Stimulated activated CD4-positive, alpha-beta T cell treated with anti-CD3 and anti-CD28 coated beads, Interleukin-12 subunit alpha, Interleukin-12 subunit beta, amount 100 ng/mL, for 24 hours (primary cell): ENCODE measurements at regions not wholly inside any gene's neighbourhood (a gene's known extent, or its start where the extent isn't known, plus 50 kb on each side); places are given as distances from the start of the nearest gene placed in this dataset.

ENCODE experiments used
- DNase-seq, 2 experiments: peaks; one replicate each; pipeline ENCODE4 v3.0.0-alpha.2; 2020; ENCODE audit warnings: low read depth in 2 of 2

DNA sequence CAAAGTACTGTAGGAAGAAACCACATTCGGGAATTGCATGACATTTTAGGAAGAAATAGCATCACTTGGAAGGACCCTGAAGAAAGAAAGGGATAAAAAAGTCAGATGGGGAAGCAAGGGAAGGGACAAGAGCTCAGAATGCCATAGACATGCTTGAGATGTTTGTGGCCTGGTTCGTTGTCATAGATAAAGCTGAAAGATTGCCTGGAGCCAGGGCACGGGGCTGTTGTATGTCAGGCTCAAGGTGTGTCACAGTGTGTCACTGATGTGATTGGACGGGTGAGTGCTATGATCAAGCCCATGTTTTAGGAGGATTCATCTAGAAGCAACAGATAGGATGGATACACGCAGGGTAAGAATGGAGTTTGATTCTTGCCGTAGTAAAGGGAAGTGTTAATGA is 216.2 kb upstream of the SOX4 start:
- no peak for DNase-seq

DNA sequence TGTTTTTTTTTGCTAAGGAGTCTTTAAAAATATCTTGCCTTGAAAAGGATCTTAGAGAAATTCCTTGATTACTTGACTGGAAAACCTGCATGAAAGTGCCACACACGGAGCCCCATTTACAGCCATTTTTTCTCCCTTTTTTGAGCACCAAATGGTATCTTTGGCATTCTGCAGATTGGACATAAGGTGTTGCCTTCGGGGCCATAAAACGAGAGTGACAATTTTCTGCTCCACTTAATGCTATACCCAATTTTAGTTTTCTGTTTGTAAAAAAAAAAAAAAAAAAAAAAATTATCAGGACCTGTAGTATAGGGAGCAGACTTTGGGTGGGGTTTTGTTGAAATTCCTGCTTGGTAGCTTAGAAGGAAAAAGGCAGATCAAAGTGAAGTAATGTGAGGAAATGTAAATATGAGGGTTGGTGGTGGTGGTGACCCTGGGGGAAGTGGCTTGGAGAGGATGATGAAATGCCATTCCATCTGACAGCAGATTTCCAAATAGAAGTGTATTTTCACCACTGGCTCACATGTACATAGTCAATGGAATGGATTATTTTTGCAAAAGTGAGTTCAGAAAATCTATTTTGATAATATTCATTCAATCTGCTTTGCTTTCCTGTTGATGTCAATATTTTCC is 212.1 kb upstream of the SOX4 start:
- DNase-seq, result no peak

DNA sequence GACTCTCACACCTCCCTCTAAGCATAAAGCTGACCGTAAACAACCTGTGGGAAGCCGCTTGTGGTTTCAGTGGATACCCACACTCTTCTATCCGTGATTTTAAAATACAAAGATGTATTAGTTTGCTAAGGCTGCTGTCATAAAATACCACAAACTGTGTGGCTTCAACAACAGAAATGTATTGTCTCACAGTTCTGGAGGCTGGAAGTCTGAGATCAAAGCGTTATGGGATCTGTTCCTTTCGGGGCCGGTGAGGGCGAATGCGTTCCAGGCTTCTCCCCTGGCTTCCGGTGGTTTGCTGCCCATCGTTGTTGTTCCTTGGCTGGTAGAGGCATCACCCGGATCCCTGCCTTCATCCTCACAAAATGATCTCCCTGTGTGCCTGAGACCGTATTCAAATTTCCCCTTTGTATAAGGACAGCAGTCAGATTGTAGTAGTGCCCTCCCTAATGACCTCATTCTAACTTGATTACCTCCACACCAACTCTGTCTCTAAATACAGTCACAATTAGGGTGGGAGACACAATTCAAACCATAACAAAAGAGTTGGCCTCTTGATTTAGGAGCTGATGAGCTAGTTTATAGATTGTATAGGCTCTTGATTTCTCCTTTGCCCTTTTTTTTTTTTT is 210.6 kb upstream of the SOX4 start:
- no peak for DNase-seq

DNA sequence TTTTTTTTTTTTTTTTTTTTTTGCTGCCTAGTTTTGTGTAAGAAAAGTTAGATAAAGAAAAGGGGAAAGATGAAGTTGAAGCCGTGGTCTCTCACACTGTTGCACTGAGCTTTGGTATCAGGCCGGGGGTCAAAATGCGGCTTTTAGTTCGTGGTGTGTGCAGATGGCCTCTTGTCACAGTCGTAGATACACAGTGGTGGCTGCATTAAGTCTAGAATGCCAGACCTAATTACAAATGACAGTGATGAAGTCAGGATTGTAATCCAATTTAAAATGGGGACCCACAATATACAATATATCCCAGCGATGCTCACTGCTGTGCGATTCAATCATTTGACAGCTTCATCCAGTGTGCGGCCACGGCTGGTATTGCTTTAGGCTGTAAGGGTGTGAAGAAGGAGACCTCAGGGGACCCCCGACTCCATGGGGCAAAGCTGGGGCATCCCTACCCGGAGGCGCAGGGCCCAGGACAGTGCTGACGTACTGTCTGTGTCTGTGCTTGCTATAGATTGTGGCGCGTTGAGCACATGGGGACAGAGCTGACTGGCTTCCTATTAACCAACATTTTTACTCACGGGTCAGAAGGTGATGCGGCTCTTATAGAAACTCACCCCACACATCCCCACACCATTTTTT is 210.0 kb upstream of the SOX4 start:
- DNase-seq, result no peak

DNA sequence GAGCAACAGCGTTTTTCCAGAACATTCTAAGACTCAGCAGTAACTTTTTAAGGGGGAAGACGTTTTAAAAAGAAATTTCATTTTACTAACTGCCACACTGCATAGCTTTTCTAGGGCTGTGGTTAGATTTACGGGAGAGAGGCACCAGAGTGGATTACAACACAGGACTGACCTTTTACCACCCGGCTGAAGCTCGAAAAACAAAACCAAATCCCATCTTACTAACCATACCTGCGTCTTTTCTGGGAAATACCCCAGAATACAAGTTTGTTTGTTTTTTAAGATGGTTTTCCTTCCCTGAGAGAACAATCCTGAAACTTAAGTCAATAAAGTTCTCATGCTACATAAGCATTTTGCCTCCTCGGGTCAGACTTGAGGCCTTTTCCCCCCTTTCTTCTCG is 209.3 kb upstream of the SOX4 start:
- no peak for DNase-seq

DNA sequence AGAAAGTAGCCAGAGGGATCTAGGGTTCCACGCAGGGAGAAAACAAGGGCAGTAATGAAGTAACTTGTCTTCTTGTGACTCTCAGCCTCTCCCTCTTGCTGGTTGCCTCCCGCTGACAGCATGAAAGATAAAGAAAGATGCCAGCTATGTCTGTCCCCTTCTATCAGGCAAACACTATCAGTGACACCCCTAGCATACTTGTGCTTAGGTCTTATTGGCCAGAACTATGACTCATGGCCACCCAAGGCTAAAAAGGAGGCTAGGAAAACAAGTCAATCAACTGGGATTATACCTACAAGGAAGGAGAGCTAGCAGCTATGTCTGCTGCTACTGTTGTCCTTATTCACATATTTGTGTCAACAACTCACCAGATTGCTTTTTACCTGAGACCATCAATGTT is 206.8 kb upstream of the SOX4 start:
- no peak for DNase-seq

DNA sequence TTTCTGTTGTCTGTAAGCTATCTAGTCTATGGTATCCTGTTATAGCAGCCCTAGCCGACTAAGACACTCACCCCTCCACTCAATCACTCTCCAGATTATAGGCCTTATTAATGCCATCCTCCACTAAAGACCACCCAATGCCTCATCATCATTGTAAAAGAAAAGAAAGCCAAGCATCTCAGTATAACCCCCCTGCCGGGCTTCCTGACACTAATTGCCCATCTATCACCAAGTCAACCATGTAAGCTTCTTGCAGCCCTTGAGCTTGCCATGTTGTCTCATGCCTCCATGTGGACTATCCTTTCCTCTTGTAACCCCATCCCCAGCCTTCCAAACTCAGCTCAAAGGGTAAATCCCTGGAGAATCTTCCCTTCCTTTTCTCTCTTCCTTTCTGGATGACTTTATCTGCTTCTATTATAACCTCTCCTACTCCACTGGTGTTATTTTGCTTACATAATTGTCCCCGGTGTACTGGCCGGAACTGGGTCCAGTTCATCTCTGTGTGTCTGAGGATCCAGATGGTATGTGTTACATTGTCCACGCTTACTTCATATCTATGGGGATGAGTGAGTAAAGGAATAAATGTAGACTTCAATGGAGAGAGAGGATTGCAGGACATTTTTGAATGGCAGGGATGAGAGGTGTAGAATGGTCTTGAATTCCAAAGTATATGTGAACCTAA is 202.9 kb upstream of the SOX4 start:
- no peak for DNase-seq

DNA sequence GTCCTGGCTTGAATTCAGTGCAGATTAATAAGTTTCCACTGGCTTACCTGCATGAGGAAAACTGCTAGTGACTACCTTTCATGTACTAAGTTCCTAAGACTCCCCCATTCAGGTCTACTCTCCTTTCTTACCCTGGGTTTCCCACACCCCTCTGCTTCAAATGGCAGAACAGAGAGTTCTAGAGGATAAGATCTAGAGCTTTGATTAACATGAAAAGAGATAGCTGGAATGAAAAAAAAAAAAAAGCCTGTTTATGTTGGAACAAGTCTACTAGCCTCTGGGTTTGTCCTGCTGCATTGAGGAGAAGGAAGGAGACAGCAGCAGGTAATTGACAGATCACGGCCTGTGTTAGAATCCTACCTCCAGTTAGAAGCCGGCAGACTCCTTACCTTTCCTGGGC is 201.4 kb upstream of the SOX4 start:
- no peak for DNase-seq

DNA sequence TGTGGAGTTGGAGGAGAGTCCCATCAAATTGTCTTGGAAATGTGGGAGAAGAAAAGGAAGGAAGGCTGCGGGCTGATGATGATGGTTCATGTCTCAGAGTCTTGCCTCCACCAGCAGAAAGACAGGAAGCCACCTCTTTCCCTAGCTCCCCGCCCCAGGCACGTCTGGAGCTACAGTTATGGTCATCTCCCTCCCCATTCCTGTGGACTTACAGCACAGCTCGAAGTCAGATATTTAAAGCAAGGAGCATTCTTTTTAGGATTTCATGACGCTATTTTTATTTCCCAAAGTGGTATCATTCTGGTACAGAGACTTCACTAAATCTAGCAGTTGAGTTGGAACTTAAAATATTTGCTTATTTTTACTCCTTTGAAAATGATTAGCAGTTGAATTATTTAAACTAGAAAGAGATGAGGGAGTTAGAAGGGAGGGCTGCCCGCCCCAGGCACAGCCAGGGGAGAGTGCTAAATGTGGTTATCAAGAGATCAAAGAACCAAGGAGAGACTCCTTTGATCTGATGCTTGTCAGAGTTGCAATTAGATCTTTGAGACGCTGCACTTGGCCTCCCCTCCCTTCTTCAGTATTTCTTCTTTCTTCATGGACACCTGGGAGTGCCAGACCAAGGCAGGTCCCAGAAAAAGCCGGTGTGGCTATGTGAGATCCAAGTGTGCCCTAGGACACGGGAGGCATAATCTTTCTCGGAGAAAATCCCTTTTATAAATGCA is 199.9 kb upstream of the SOX4 start:
- no peak for DNase-seq

DNA sequence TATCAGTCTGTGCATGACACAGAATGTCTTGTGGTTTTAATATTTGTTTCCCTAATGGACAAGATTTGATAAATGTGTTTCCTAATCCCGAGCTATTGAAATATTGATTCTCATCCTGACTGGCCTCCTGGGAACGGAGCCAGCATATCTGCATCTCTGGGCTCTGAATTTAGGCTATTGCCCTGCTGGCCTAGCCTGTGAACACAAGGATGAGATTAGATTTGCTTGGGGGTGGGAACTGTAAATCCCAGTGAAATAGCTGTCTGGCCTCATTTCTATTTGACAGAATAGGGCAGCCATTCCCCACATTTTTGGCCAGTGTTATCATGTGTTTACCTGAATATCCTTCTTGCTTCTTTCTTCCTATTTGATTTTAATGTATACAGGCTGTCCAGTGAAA is 198.4 kb upstream of the SOX4 start:
- DNase-seq, result no peak

DNA sequence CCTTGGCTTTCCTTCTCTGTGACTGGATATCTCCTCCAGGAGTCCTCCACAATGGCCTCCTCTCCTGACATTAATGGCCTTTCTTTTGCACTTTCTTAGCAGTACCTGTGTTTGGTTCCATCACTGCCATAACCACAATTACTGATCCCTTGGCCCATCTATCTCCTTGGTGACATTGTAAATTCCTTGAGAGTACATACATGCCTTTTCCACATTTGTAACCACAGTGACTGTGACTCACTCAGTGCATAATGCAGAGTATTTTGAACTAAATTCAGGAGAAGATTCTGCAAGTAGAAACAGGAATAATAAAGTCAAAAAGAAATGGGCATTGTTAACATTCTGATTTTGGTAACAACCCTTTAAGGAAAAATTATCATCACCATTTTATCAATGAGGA is 197.2 kb upstream of the SOX4 start:
- no peak for DNase-seq

DNA sequence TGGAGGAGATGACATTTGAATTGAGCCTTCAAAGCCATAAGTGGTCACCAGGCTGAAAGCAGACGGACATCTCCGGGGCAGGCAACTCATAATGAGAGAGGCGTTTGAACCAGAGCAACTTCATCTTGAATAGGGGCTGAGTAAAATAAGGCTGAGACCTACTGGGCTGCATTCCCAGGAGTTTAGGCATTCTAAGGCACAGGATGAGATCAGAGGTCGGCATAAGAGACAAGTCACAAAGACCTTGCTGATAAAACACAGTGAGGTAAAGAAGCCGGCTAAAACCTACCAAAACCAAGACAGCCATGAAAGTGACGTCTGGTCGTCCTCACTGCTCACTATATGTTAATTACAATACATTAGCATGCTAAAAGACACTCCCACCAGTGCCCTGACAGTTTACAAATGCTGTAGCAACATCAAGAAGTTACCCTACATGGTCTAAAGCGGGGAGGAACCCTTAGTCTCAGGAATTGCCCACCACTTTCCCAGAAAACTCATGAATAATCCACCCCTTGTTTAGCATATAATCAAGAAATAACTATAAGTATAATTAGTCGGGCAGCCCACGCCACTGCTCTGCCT is 194.7 kb upstream of the SOX4 start:
- no peak for DNase-seq

DNA sequence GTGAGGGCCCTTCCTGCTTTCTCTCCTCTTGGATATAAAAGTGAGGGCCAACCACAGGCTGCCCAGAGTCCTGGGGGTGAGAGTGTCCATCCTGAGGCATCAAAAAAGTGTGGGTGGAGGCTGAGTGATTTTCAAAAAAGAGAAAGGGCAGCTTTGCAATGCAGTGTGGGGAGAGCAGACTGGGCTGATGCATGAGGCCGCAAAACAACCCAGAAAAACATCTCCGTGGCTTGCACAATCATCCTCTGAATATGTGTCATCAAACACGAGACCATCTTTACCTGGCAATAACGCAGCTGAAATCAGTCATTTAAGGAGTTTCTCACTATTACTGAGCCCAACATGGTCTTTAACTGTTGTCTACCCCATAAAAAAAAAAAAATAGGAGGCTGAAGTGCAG is 191.2 kb upstream of the SOX4 start:
- no peak for DNase-seq

DNA sequence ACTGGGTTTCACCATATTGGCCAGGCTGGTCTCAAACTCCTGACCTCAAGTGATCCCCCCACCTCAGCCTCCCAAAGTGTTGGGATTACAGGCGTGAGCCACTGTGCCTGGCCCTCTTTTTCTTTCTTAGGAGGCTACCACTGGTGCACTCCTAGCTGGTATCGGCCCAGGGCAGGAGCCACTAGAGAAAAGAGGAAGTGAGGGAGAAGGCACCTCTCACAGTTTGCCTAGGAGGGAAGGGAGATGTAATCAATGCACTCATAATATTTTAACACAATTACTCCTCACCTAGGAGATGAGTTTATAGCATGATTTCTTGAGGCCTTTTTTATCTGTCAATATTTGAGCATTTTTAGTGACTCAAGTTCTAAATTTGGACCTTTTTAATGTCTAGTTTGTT is 189.0 kb upstream of the SOX4 start:
- DNase-seq, result no peak

DNA sequence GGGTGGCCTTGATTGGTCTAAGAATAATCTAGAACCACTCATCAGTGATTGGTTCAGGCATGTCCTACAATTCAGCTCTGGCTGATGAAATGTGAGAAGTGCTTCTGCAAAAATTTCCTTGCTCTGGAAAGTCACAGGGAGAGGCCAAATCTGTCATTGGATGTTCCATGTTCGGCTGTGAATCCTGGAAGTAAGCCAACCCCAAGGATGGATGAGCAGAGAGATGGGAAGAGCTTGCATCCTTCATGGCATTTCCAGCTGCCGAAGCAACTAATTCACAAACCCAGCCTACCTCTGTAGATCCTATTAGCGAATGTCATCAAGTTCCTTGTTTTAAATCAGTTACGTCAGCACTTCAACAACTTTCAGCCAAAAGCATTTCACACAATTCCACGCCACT is 187.2 kb upstream of the SOX4 start:
- DNase-seq, result no peak

DNA sequence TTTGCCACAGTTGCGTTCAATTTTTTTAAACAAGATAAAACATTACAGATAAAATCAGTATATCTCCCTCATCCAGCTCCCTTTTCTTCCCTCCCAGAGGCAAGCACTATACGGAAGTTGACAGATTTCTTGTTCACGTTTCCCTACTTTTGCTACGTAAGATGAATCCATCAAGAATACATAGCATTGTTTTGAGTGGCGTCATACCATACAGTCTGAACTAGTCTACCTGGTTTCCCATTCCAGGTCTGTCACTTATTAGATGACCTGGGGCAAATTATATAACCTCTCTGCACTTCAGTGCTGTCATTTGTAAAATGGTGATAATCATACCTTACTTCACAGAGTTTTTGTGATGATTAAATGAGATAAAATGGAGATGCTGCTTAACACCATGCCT is 184.3 kb upstream of the SOX4 start:
- no peak for DNase-seq

DNA sequence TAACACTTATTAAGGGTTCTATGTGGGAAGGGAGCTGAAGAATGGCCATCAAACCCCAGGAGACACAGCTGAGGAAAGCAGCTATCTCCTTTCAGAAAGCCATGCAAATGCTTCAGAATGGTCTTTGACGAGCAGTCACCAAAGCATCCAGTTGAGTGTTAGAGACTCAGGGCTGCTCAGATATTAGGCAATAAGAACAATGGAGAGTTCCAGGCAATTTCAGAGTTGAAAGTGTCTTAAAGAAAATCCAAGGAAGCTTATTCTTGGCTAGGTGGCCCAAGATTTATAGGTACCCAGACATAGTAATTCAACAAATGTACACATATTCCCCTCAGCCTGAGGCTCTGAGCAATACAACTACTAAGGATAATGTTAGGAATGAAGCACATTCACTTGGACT is 180.1 kb upstream of the SOX4 start:
- DNase-seq, result no peak

DNA sequence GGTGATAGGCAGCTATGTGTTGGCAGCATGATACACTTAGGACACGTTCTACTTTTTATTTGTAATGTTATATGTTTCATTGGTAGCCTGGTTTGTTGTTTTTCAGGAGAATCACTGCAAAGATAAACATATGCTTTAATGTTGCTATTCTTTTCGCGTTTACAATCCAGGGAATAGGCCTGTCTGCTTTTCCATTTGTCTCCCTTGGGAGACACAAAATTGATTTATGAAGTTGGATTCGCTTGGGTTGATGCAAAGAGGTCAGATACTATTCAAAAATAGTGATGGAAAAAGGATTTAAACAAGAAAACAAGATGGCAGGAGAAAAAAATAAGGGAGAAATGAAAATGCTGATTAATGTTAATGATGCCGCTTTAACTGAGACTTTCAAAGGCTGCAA is 179.5 kb upstream of the SOX4 start:
- DNase-seq, result no peak

DNA sequence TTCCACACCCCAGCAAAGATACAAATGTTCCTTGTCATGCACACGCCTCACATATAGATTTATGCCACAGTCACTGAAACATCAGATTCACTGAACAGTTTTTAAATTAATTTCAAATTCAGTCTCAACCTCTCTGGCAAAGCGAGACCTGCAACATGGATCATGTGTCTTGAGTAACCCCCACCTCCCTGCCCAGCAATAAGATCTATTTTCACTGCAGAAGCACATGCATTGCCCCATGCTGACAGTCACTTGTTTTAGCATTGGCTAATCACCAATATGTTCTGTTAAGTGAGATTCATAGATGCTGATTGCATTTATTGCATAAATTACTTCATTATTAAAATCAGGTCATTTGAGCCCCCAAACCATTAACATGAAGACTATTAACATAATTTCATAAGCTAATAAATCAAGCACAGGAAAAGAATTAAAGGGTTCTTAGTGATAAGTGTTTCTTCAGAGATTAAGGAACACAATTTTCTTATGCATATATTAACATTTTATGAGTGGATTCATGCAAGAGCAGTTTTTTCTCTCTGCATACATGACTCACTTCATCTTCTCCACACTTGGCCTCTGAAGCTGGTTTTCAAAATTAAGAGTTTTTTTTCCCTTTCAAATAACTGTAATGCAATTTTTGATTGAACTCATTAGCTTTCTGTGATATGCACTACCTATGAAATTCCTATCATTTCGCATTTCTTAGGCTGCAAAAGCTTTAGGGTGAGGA is 173.2 kb upstream of the SOX4 start:
- no peak for DNase-seq

DNA sequence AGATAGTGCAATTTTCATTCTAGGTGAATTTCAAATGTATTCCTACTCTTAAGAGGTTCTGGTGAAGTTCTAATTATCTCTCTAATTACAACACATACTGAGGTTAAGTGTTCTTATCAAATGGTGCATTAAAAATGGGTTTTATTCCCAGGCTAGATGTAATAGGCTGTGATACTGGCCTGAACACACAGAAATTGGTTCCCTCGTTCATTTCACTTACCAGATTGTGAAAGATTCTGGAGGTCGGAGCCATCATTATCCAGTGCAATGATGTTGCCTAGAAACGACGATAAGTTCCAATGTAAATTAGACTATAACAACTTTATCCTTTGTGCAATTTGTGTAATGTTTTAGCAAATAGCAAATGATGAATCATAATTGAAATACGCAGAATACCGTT is 172.6 kb upstream of the SOX4 start:
- no peak for DNase-seq

DNA sequence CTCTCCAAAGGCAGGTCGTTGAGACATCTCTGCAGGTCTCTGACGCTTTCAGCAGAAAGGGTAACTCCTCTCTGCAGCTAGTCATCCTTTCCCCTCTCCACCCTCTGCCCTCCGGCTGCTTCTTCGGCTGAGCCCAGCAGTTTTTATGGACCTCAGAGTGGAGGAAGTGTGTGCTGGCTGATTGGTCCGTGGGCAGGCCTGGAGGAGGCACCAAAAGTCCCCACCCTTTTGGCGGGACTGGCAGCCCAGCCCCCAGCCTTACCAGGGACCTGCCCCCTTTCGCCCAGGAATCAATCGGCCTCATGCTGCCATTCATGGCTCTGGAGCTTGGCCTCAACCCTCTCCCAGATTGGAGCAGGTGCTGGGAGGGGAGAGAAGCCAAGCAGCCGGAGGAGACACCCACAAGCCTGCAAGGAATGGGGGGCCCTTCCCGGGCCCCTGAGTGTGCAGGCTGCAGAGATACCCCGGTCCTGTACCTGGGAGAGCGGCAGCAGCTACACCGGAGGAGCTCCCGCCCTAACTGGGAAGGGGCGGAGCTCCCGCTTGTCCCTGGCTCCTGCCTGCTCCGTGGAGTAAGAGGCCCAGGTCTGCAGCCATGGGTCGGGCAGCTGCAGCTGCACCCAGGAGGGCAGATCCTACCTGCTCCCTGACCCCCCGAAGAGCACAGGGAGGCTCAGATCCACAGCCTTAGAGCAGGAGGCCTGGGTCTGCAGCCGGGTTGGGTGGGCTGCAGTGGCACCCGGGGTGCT is 170.3 kb upstream of the SOX4 start:
- DNase-seq, result no peak
